GM12878 (cell line): ENCODE measurements at regions not wholly inside any gene's neighbourhood (a gene's known extent, or its start where the extent isn't known, plus 50 kb on each side); places are given as distances from the start of the nearest gene placed in this dataset.

Experiments used
- BRCA1 ChIP-seq: IDR thresholded peaks from 2 replicates; pipeline ENCODE4 v1.6.1; 2011; ENCODE audit warnings: low read depth, low read length, improper control_type of control experiment
- CTCF ChIP-seq, 3 experiments: IDR thresholded peaks in 2 of 3; conservative IDR thresholded peaks in 1 of 3; 2 replicates each; pipeline ENCODE4 v1.5.1; 2011; ENCODE audit warnings: low read depth in 3 of 3, low read length in 3 of 3, mild to moderate bottlenecking in 3 of 3, control low read depth in 2 of 3, moderate library complexity in 2 of 3, inconsistent platforms in 1 of 3, mixed read lengths in 1 of 3; ENCODE audit not compliant: control insufficient read depth in 2 of 3, insufficient read depth in 1 of 3; ENCODE audit errors: extremely low read depth in 1 of 3
- FOS ChIP-seq: IDR thresholded peaks from 3 replicates; pipeline ENCODE4 v1.6.1; 2011; ENCODE audit warnings: borderline replicate concordance; ENCODE audit not compliant: insufficient read length; ENCODE audit errors: extremely low read depth
- MTA3 ChIP-seq: IDR thresholded peaks from 2 replicates; pipeline ENCODE4 v1.6.1; 2012; ENCODE audit warnings: low read length, inconsistent platforms, borderline replicate concordance
- ZNF274 ChIP-seq: IDR thresholded peaks from one replicate; pipeline ENCODE4 v1.8.0; 2011; ENCODE audit not compliant: insufficient read length, insufficient read depth

DNA sequence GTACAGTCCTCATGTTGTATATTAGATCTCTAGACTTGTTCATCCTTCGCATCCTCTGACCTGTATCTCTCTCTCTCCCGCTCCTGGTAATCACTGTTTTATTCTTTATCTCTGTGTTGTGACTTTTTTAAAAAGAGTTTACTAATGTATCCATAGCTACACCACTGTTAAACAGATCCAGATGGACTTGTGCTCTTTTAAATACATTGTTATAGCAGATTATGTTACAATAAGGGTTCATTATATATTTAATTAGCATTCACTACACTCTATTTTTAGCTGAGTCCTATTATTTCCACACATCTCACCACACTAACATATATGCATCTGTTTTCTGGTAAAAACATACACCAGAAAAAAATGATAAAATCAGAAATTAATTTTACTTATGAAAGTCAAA, 90.5 kb downstream of the RBM43 start:
- no peak for TF ChIP-seq MTA3
- no peak for TF ChIP-seq BRCA1
- no peak for TF ChIP-seq CTCF (IDR thresholded peaks at IDR 0.05 in 2 of 3, conservative IDR thresholded peaks at IDR 0.05 in 1 of 3; ENCODE audit: control insufficient read depth in 2 of 3, extremely low read depth in 1 of 3, insufficient read depth in 1 of 3, low read depth in 3 of 3, low read length in 3 of 3)
- TF ChIP-seq ZNF274, result no peak
- no peak for TF ChIP-seq FOS
